HEK293T (cell line): ENCODE measurements at regions not wholly inside any gene's neighbourhood (a gene's known extent, or its start where the extent isn't known, plus 50 kb on each side); places are given as distances from the start of the nearest gene placed in this dataset.

Source experiments
- CTCF ChIA-PET: fragments of 350-600 bp; formaldehyde crosslinking; extraction: SDS; loops from one replicate; lab custom pipeline; 2021; ENCODE audit warnings: antibody characterized with exemption, inconsistent platforms; lab: Yijun Ruan, JAX
- POLR2A ChIA-PET: fragments of 350-600 bp; formaldehyde crosslinking; extraction: SDS; loops from one replicate; lab custom pipeline; 2020; ENCODE audit warnings: antibody characterized with exemption, inconsistent platforms; lab: Yijun Ruan, JAX
- DNase-seq: peaks from one replicate; pipeline ENCODE4 v3.0.0; 2012; ENCODE audit warnings: mixed read lengths; ENCODE audit errors: extremely low spot score
- ARNT ChIP-seq: fragments of 450-650 bp; IDR thresholded peaks from 2 replicates; pipeline ENCODE4 v1.6.1; 2017; ENCODE audit warnings: mild to moderate bottlenecking
- BHLHE40 ChIP-seq: fragments of 450-650 bp; IDR thresholded peaks from 2 replicates; pipeline ENCODE4 v1.6.1; 2016; ENCODE audit warnings: mild to moderate bottlenecking, moderate library complexity, borderline replicate concordance
- CTBP1 ChIP-seq: fragments of 450-650 bp; IDR thresholded peaks from 2 replicates; pipeline ENCODE4 v1.6.1; 2016; ENCODE audit warnings: borderline replicate concordance
- ELF4 ChIP-seq: fragments of 450-650 bp; IDR thresholded peaks from 2 replicates; pipeline ENCODE4 v1.6.1; 2017; ENCODE audit warnings: antibody characterized with exemption
- FOXA1 ChIP-seq: fragments of 450-650 bp; IDR thresholded peaks from 2 replicates; pipeline ENCODE4 v1.6.1; 2016; ENCODE audit warnings: mild to moderate bottlenecking
- FOXK2 ChIP-seq: fragments of 450-650 bp; IDR thresholded peaks from 2 replicates; pipeline ENCODE4 v1.6.1; 2016; ENCODE audit warnings: mild to moderate bottlenecking
- FOXM1 ChIP-seq: fragments of 450-650 bp; IDR thresholded peaks from 2 replicates; pipeline ENCODE4 v1.6.1; 2017; ENCODE audit warnings: mild to moderate bottlenecking, borderline replicate concordance
- HDGF ChIP-seq: fragments of 450-650 bp; IDR thresholded peaks from 2 replicates; pipeline ENCODE4 v1.6.1; 2017; ENCODE audit warnings: antibody characterized with exemption, borderline replicate concordance
- L3MBTL2 ChIP-seq: fragments of 450-650 bp; conservative IDR thresholded peaks from 2 replicates; pipeline ENCODE4 v1.6.1; 2016; ENCODE audit warnings: mild to moderate bottlenecking
- LEF1 ChIP-seq: fragments of 450-650 bp; IDR thresholded peaks from 2 replicates; pipeline ENCODE4 v1.6.1; 2017; ENCODE audit warnings: mild to moderate bottlenecking, borderline replicate concordance
- NFRKB ChIP-seq: fragments of 450-650 bp; IDR thresholded peaks from 2 replicates; pipeline ENCODE4 v1.6.1; 2016; ENCODE audit warnings: mild to moderate bottlenecking, moderate library complexity
- SP1 ChIP-seq: fragments of 450-650 bp; IDR thresholded peaks from 2 replicates; pipeline ENCODE4 v1.6.1; 2017
- SUZ12 ChIP-seq: fragments of 450-650 bp; IDR thresholded peaks from 2 replicates; pipeline ENCODE4 v1.6.1; 2016; ENCODE audit warnings: mild to moderate bottlenecking
- TARDBP ChIP-seq: fragments of 450-650 bp; IDR thresholded peaks from 2 replicates; pipeline ENCODE4 v1.6.1; 2016
- ZNF384 ChIP-seq: fragments of 450-650 bp; IDR thresholded peaks from 2 replicates; pipeline ENCODE4 v1.6.1; 2016
- TF ChIP-seq, protein P1 (sequence below): fragments of 450-650 bp; IDR thresholded peaks from 2 replicates; pipeline ENCODE4 v1.6.1; 2016

DNA sequence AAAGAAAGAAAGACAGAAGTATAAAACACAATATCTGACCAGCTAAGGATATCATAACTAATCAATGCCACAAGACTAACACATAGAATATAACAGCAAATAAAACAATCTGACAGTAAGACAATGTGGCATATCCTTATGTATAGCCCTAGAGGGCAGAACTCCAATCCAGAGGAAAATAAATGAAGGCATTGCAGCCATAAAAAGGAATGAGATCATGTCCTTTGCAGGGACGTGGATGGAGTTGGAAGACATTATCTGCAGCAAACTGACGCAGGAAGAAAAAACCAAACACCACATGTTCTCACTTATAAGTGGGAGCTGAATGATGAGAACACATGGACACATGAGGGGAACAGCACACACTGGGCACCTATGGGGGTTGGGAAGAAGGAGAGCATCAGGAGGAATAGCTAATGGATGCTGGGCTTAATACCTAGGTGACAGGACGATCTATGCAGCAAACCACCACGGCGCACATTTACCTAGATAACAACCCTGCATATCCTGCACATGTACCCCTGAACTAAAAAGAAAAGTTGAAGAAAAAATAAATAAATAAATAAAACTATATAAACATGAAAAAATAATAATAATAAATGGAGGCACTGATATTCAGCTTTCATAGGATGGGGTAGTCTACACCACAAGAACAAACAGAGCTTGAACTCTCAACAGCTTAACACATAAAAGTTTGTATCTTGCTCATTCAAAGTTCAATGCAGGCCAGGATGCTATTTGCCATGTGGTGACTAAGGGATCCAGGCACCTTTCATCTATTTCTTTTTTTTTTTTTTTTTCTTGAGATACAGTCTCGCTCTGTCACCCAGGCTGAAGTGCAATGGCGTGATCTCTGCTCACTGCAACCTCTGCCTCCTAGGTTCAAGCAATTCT lies 66.1 kb upstream of the KAT6B start:
- TF ChIP-seq L3MBTL2 = no peak
- no peak for TF ChIP-seq HDGF
- TF ChIP-seq, protein P1, sequence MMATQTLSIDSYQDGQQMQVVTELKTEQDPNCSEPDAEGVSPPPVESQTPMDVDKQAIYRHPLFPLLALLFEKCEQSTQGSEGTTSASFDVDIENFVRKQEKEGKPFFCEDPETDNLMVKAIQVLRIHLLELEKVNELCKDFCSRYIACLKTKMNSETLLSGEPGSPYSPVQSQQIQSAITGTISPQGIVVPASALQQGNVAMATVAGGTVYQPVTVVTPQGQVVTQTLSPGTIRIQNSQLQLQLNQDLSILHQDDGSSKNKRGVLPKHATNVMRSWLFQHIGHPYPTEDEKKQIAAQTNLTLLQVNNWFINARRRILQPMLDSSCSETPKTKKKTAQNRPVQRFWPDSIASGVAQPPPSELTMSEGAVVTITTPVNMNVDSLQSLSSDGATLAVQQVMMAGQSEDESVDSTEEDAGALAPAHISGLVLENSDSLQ = no peak
- no peak for TF ChIP-seq FOXA1
- TF ChIP-seq ARNT = no peak
- TF ChIP-seq ZNF384 = no peak
- TF ChIP-seq TARDBP = no peak
- TF ChIP-seq FOXM1 = no peak
- no peak for TF ChIP-seq NFRKB
- no peak for TF ChIP-seq FOXK2
- no peak for TF ChIP-seq ELF4
- TF ChIP-seq BHLHE40 = no peak
- TF ChIP-seq CTBP1 = no peak
- no peak for TF ChIP-seq LEF1
- TF ChIP-seq SP1 = no peak
- no peak for TF ChIP-seq SUZ12
- POLR2A ChIA-PET = no interaction called here
- CTCF ChIA-PET = no interaction called here
- DNase-seq = no peak

- CTCF ChIA-PET = no interaction called here
- POLR2A ChIA-PET = interaction anchor here (0.5 kb wide), 1 partner anchor 82 kb away, joined by 3 read pairs; no protein-coding TSS in a partner anchor
- TF ChIP-seq LEF1 (no peak), BHLHE40 (no peak), TARDBP (no peak), NFRKB (no peak), L3MBTL2 (no peak), SUZ12 (no peak), ARNT (no peak), FOXM1 (no peak), FOXK2 (no peak), CTBP1 (no peak), ZNF384 (no peak), SP1 (no peak), HDGF (no peak)
- TF ChIP-seq, protein P1 = no peak
Measured at GRCh38 chr10:74763934-74764591, 62.3 kb upstream of the KAT6B start.

DNA sequence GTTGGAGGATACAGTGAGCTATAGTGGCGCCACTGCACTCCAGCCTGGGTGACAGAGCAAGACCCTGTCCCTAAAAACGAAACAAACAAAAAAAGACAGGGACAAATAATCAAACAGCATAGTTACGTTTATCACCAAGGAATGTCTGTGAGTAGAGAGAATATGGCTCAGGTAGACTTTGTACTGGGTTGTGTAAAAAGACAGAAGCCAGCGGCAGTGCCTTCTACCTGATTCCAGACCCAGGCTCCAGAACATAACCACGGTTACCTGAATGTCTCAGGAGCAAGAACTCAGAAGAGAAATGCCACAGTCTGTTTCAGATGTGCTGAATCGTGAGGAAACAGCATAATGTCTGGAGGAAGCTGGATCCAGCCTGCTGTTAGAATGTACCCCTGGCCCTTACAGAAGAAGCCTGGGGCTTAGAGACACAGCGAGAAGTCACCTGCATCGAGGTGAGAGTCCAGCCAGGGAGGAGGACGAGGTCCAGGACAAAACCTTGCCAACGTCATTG lies 60.9 kb upstream of the KAT6B start:
- ChIA-PET POLR2A (no interaction called here), CTCF (no interaction called here)
- no peak for DNase-seq
- no peak for TF ChIP-seq SUZ12
- TF ChIP-seq ZNF384 = no peak
- TF ChIP-seq ARNT = no peak
- TF ChIP-seq CTBP1 = no peak
- TF ChIP-seq, protein P1 = no peak
- TF ChIP-seq FOXM1 = no peak
- no peak for TF ChIP-seq NFRKB
- TF ChIP-seq BHLHE40 = no peak
- TF ChIP-seq FOXA1 = no peak
- no peak for TF ChIP-seq L3MBTL2

More at GRCh38 chr10:74763934-74764591, 62.3 kb upstream of the KAT6B start:
- no peak for DNase-seq

DNA sequence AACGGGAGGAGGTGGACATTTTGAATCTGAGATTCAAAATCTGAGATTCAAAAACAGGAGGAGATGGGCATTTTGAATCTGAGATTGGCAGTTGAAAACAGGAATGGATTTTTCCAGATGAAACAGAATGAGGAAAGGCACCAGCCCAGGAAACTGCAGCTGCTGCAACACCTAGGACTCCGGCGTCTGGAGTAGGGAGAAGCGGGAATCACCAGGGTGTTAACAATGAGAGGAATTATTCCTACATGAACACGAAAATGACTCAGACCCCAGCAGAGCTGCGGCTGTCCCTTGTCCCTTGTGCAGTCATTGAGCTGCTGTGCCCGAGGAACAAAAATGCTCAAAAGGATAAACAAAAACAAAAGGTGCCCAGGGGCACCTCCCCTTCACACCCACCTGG lies 59.9 kb upstream of the KAT6B start:
- no peak for DNase-seq
- ChIA-PET POLR2A (no interaction called here), CTCF (no interaction called here)
- no peak for TF ChIP-seq ZNF384
- TF ChIP-seq L3MBTL2 = no peak
- TF ChIP-seq HDGF = no peak
- TF ChIP-seq, protein P1 = no peak
- TF ChIP-seq FOXM1 = no peak
- no peak for TF ChIP-seq TARDBP
- no peak for TF ChIP-seq SUZ12
- no peak for TF ChIP-seq ARNT
- no peak for TF ChIP-seq LEF1
- TF ChIP-seq BHLHE40 = no peak
- TF ChIP-seq FOXA1 = no peak
- TF ChIP-seq SP1 = no peak
- TF ChIP-seq ELF4 = no peak
- no peak for TF ChIP-seq NFRKB
- TF ChIP-seq FOXK2 = no peak
- TF ChIP-seq CTBP1 = no peak

DNA sequence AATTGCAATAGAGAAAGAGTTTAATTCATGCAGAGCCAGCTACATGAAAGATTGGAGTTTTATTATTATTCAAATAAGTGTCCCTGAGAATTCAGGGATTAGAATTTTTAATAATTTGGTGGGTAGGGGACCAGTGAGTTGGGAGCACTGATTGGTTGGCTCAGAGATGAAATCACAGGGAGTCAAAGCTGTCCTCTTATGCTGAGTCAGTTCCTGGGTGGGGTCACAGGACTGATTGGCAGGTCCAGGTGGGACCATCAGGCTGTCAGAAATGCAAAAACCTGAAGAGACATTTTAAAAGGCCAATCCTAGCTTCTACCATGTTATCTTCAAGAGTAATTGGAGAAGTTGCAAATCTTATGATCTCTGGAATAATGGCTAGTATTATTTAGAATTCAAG lies 56.0 kb upstream of the KAT6B start:
- no peak for TF ChIP-seq FOXK2
- TF ChIP-seq ELF4 = no peak
- no peak for TF ChIP-seq CTBP1
- TF ChIP-seq FOXA1 = no peak
- no peak for TF ChIP-seq TARDBP
- POLR2A ChIA-PET = no interaction called here
- CTCF ChIA-PET = no interaction called here
- DNase-seq = no peak
